ENCODE measurements at regions not wholly inside any gene's neighbourhood (a gene's known extent, or its start where the extent isn't known, plus 50 kb on each side); places are given as distances from the start of the nearest gene placed in this dataset.

GRCh38 chr11:104584823-104585222, 313.4 kb downstream of the CASP12 start:
- Mint-ChIP-seq H3K27me3 (ENCODE audit: low read depth) (peaks cover 4% of the 10 kb centered on the region; the same call in 1 of the 2 replicates), H3K36me3 (no peaks in the 10 kb centered on the region), H3K4me3 (no peak overlapping the region), H3K9me3 (no peaks in the 10 kb centered on the region; the same call in 1 of the 2 replicates), H3K27ac (no peak overlapping the region), H3K4me1 (peaks cover 40% of the 10 kb centered on the region)
- POLR2A ChIA-PET, result no interaction called here
- TF ChIP-seq E2F4 (CRISPR knock-in tag; IDR thresholded peaks at IDR 0.05; ENCODE audit: borderline replicate concordance, low read depth) (no peak), USF1 (CRISPR knock-in tag; IDR thresholded peaks at IDR 0.05) (no peak), SP1 (CRISPR knock-in tag; conservative IDR thresholded peaks at IDR 0.05) (no peak), ETV6 (CRISPR knock-in tag; IDR thresholded peaks at IDR 0.05) (no peak), HMGXB4 (CRISPR knock-in tag; IDR thresholded peaks at IDR 0.05) (no peak)
- TF ChIP-seq, protein P1, sequence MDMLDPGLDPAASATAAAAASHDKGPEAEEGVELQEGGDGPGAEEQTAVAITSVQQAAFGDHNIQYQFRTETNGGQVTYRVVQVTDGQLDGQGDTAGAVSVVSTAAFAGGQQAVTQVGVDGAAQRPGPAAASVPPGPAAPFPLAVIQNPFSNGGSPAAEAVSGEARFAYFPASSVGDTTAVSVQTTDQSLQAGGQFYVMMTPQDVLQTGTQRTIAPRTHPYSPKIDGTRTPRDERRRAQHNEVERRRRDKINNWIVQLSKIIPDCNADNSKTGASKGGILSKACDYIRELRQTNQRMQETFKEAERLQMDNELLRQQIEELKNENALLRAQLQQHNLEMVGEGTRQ (CRISPR knock-in tag; IDR thresholded peaks at IDR 0.05), result no peak
- DNase-seq (ENCODE audit: low spot score) (no peak), ATAC-seq (no peak)
- CTCF ChIA-PET, result no interaction called here

- ATAC-seq (no peak), DNase-seq (ENCODE audit: low spot score) (no peak)
- Mint-ChIP-seq H3K4me1 (peaks cover 47% of the 10 kb centered on the region), H3K9me3 (no peaks in the 10 kb centered on the region; the same call in 1 of the 2 replicates), H3K4me3 (no peak overlapping the region), H3K27ac (no peak overlapping the region), H3K36me3 (no peaks in the 10 kb centered on the region; the same call in 1 of the 2 replicates), H3K27me3 (ENCODE audit: low read depth) (peaks cover 4% of the 10 kb centered on the region; the same call in 1 of the 2 replicates)
- ChIA-PET CTCF (no interaction called here), POLR2A (no interaction called here)
- TF ChIP-seq, protein P2, sequence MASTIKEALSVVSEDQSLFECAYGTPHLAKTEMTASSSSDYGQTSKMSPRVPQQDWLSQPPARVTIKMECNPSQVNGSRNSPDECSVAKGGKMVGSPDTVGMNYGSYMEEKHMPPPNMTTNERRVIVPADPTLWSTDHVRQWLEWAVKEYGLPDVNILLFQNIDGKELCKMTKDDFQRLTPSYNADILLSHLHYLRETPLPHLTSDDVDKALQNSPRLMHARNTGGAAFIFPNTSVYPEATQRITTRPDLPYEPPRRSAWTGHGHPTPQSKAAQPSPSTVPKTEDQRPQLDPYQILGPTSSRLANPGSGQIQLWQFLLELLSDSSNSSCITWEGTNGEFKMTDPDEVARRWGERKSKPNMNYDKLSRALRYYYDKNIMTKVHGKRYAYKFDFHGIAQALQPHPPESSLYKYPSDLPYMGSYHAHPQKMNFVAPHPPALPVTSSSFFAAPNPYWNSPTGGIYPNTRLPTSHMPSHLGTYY (CRISPR knock-in tag; IDR thresholded peaks at IDR 0.05), result no peak
- TF ChIP-seq ZNF121 (CRISPR knock-in tag; IDR thresholded peaks at IDR 0.05) (no peak), ETV6 (CRISPR knock-in tag; IDR thresholded peaks at IDR 0.05) (no peak)
Observed at GRCh38 chr11:104583857-104584256, 314.4 kb downstream of the CASP12 start.

- H3K27ac Mint-ChIP-seq, result no peak overlapping the region
- H3K9me3 Mint-ChIP-seq, result no peaks in the 10 kb centered on the region; the same call in 1 of the 2 replicates
- TF ChIP-seq ZNF263 (CRISPR knock-in tag; IDR thresholded peaks at IDR 0.05; ENCODE audit: low read depth) (no peak), PRDM15 (CRISPR knock-in tag; IDR thresholded peaks at IDR 0.05) (no peak), JAZF1 (CRISPR knock-in tag; IDR thresholded peaks at IDR 0.05) (no peak), ZNF219 (CRISPR knock-in tag; IDR thresholded peaks at IDR 0.05; ENCODE audit: borderline replicate concordance) (no peak), ZNF121 (CRISPR knock-in tag; IDR thresholded peaks at IDR 0.05) (no peak), IRF2 (CRISPR knock-in tag; IDR thresholded peaks at IDR 0.05; ENCODE audit: borderline replicate concordance, low read depth) (no peak), NFYB (CRISPR knock-in tag; conservative IDR thresholded peaks at IDR 0.05; ENCODE audit: low read depth) (no peak)
- TF ChIP-seq, protein P3, sequence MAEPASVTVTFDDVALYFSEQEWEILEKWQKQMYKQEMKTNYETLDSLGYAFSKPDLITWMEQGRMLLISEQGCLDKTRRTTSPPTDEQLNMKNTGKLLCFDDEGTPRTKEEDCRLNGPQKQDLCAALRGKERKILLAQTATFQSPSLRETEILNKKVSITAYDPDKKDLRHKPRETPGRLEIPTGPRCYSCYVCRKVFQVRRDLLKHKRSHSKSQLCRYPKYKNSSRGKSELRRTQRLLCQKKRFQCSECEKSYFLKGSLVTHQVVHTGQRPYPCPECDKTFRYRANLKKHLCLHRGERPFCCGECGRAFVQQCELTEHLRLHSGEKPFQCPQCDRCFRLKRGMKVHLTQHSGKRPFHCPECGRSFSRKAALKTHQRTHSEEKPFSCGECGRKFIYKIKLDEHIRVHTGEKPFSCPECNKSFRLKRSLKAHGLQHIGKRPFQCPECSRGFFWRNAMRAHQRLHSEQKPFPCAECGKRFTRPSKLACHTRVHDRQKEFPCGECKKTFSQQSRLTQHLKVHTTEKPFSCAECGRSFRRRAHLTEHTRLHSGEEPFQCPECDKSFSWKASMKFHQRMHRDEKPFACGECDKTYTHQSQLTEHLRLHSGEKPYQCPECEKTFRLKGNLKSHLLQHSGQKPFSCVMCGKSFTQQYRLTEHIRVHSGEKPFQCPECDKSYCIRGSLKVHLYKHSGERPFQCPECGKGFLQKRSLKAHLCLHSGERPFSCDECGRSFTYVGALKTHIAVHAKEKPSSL (CRISPR knock-in tag; conservative IDR thresholded peaks at IDR 0.05), result no peak
- TF ChIP-seq, protein P4, sequence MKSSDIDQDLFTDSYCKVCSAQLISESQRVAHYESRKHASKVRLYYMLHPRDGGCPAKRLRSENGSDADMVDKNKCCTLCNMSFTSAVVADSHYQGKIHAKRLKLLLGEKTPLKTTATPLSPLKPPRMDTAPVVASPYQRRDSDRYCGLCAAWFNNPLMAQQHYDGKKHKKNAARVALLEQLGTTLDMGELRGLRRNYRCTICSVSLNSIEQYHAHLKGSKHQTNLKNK (CRISPR knock-in tag; IDR thresholded peaks at IDR 0.05), result no peak
- peaks cover 5% of the 10 kb centered on the region for H3K36me3 Mint-ChIP-seq
- ATAC-seq (no peak), DNase-seq (ENCODE audit: low spot score) (no peak)
- peaks cover 47% of the 10 kb centered on the region for H3K4me1 Mint-ChIP-seq
- H3K4me3 Mint-ChIP-seq, result no peak overlapping the region
- POLR2A ChIA-PET, result no interaction called here
- CTCF ChIA-PET, result no interaction called here
- peaks cover 4% of the 10 kb centered on the region; the same call in 1 of the 2 replicates for H3K27me3 Mint-ChIP-seq (ENCODE audit: low read depth)
Observed at GRCh38 chr11:104582431-104582830, 315.8 kb downstream of the CASP12 start.
